Endothelial cell of umbilical vein (primary cell): ENCODE measurements at regions not wholly inside any gene's neighbourhood (a gene's known extent, or its start where the extent isn't known, plus 50 kb on each side); places are given as distances from the start of the nearest gene placed in this dataset.

ENCODE experiments used
- BruUV-seq: library from RNA; stranded (reverse); fragments of 400-500 nt; replicated peaks from 2 replicates; lab custom pipeline; 2021; lab: Mats Ljungman, UMichigan
- CTCF ChIA-PET: fragments of 300-600, 350-600 bp; sonication (Branson Sonifier 250); formaldehyde crosslinking; loops from one replicate; lab custom pipeline; 2021; ENCODE audit warnings: antibody characterized with exemption, inconsistent platforms; lab: Charles Lee
- POLR2A ChIA-PET: fragments of 300-600, 350-600 bp; sonication (Branson Sonifier 250); formaldehyde crosslinking; loops from one replicate; lab custom pipeline; 2021; ENCODE audit warnings: antibody characterized with exemption, inconsistent platforms; lab: Charles Lee
- DNase-seq: peaks from one replicate; pipeline ENCODE4 v3.0.0-alpha.2; 2011; ENCODE audit warnings: low read depth, low spot score
- FAIRE-seq: peaks from 2 replicates; lab custom pipeline; 2011; peaks lifted over from hg19 to GRCh38; lab: Jason Lieb, UNC
- H2AFZ ChIP-seq: 2 replicates; pipeline ENCODE4 v1.6.0; 2012; ENCODE audit warnings: low read depth, low read length, control low read depth, inconsistent platforms
- H3K27ac ChIP-seq: 2 replicates; pipeline ENCODE4 v1.5.1; 2011; ENCODE audit warnings: low read depth, mild to moderate bottlenecking, control low read depth, low read length, moderate library complexity; ENCODE audit not compliant: insufficient read depth
- H3K27me3 ChIP-seq, 2 experiments: 2 replicates each; pipeline versions ENCODE4 v1.6.0 to v1.6.1; 2011; ENCODE audit warnings: low read length in 2 of 2, mixed read lengths in 1 of 2; ENCODE audit not compliant: control insufficient read depth in 2 of 2, insufficient read depth in 2 of 2
- H3K36me3 ChIP-seq, 2 experiments: 2 replicates in 1 of 2; 3 replicates in 1 of 2; pipeline ENCODE4 v1.5.1; 2011; ENCODE audit warnings: low read length in 2 of 2, mild to moderate bottlenecking in 1 of 2, moderate library complexity in 1 of 2; ENCODE audit not compliant: control insufficient read depth in 2 of 2, insufficient read depth in 2 of 2; ENCODE audit errors: extremely low read depth in 1 of 2
- H3K4me1 ChIP-seq: 3 replicates; pipeline ENCODE4 v1.5.1; 2011; ENCODE audit warnings: mild to moderate bottlenecking, low read length; ENCODE audit not compliant: control insufficient read depth, insufficient read depth; ENCODE audit errors: extremely low read depth
- H3K4me2 ChIP-seq: 2 replicates; pipeline ENCODE4 v1.6.1; 2011; ENCODE audit warnings: low read length, control low read depth, mixed read lengths; ENCODE audit not compliant: insufficient read depth
- H3K4me3 ChIP-seq, 3 experiments: fragments of 200-600 bp in 1 of 3; sonication (generic), shearing (Covaris generic) in 1 of 3; replicated peaks in 1 of 3; 2 replicates each; pipeline ENCODE4 v1.5.1; 2011 to 2016; ENCODE audit warnings: control low read depth in 3 of 3, low read length in 3 of 3, mild to moderate bottlenecking in 2 of 3, inconsistent platforms in 1 of 3, low read depth in 1 of 3, moderate library complexity in 1 of 3; ENCODE audit not compliant: insufficient read depth in 1 of 3
- H3K79me2 ChIP-seq: 2 replicates; pipeline ENCODE4 v1.6.0; 2012; ENCODE audit warnings: low read length, inconsistent platforms; ENCODE audit not compliant: control insufficient read depth, insufficient read depth
- H3K9ac ChIP-seq: replicated peaks from 2 replicates; pipeline ENCODE3; 2011; ENCODE audit warnings: low read length, control low read depth; ENCODE audit not compliant: insufficient read depth; ENCODE audit errors: extremely low read depth
- H3K9me1 ChIP-seq: replicated peaks from 3 replicates; pipeline ENCODE4 v1.6.0; 2011; ENCODE audit warnings: mild to moderate bottlenecking, low read length; ENCODE audit not compliant: control insufficient read depth, insufficient read depth; ENCODE audit errors: extremely low read depth
- H3K9me3 ChIP-seq: replicated peaks from 2 replicates; pipeline ENCODE4 v1.5.1; 2012; ENCODE audit warnings: low read length, inconsistent platforms; ENCODE audit not compliant: control insufficient read depth, insufficient read depth
- H4K20me1 ChIP-seq: replicated peaks from 2 replicates; pipeline ENCODE3; 2011; ENCODE audit warnings: mild to moderate bottlenecking, low read length; ENCODE audit not compliant: control insufficient read depth, insufficient read depth; ENCODE audit errors: extremely low read depth
- EZH2 ChIP-seq: IDR thresholded peaks from 2 replicates; pipeline ENCODE4 v1.6.1; 2012; ENCODE audit warnings: borderline replicate concordance, low read depth, mild to moderate bottlenecking, moderate library complexity, low read length, inconsistent platforms; ENCODE audit not compliant: severe bottlenecking
- FOS ChIP-seq: IDR thresholded peaks from 2 replicates; pipeline ENCODE4 v1.6.1; 2011; ENCODE audit warnings: mild to moderate bottlenecking, low read length, moderate library complexity, borderline replicate concordance; ENCODE audit not compliant: insufficient read depth
- JUN ChIP-seq: IDR thresholded peaks from 2 replicates; pipeline ENCODE4 v1.6.1; 2011; ENCODE audit warnings: borderline replicate concordance, low read depth; ENCODE audit not compliant: insufficient read length, insufficient read depth
- MYC ChIP-seq: IDR thresholded peaks from one replicate; pipeline ENCODE4 v1.6.1; 2011; ENCODE audit warnings: mild to moderate bottlenecking, low read depth, low read length
- POLR2AphosphoS5 ChIP-seq: IDR thresholded peaks from 2 replicates; pipeline ENCODE4 v1.6.1; 2012; ENCODE audit warnings: low read depth, mild to moderate bottlenecking, control low read depth, low read length, moderate library complexity; ENCODE audit not compliant: insufficient read depth
- dilution Hi-C: fragments of 300-500 bp; cut with MboI; formaldehyde crosslinking; loops from one replicate; pipeline ENCODE4 v1.15.0; 2019; ENCODE audit warnings: low sequenced_read_pairs; ENCODE audit not compliant: extremely low pct_ligation_motif_present
- intact Hi-C: fragments of 100-400 bp; cut with micrococcal nuclease; formaldehyde crosslinking; loops from one replicate; pipeline ENCODE4 v1.10.0; 2022
- TF ChIP-seq, protein P1 (sequence below): IDR thresholded peaks from 2 replicates; pipeline ENCODE4 v1.6.1; 2011; ENCODE audit not compliant: insufficient read depth, insufficient read length

DNA sequence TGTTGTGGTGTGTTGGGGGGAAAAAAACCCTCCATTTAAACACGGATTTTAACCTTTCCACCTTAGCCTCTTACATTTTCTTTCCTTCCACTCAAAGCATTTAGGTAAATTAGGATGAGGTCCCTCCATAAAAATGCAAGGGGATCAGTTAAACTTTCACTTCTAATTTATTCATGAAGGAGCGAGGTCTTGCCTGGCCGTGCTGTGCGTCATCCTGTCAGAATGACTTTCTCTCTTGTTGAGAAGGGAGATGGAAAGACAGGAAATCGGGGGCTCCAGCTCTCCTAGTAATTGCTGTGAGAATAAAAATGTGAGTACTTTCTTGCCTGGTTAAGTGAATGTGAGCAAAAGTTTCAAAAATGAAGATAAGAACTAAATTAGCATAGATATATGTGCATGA is 962.3 kb upstream of the NR2F2 start:
- peak overlapping the region in 1 of 3 experiments; percentile 18 for H3K4me3 ChIP-seq
- no peaks in the 10 kb centered on the region for H3K9me3 ChIP-seq
- peaks cover 37% of the 10 kb centered on the region for H3K4me1 ChIP-seq
- peak overlapping the region; percentile 82 for H3K27ac ChIP-seq
- TF ChIP-seq JUN (peak; percentile 25), POLR2AphosphoS5 (no peak), EZH2 (no peak), FOS (peak; percentile 42), MYC (no peak)
- TF ChIP-seq, protein P1, sequence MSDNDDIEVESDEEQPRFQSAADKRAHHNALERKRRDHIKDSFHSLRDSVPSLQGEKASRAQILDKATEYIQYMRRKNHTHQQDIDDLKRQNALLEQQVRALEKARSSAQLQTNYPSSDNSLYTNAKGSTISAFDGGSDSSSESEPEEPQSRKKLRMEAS, result no peak
- no TSS peak for BruUV-seq
- POLR2A ChIA-PET, result no interaction called here
- no peak for FAIRE-seq
- peak overlapping the region; percentile 74 for H3K9ac ChIP-seq
- no peaks in the 10 kb centered on the region for H4K20me1 ChIP-seq
- CTCF ChIA-PET, result interaction anchor here (0.9 kb wide), 1 partner anchor 14 kb away, joined by 3 read pairs; no protein-coding TSS in a partner anchor
- H3K9me1 ChIP-seq, result no peaks in the 10 kb centered on the region
- intact Hi-C loops, result no loop called here
- DNase-seq, result peak; percentile 76
- no peaks in the 10 kb centered on the region for H3K79me2 ChIP-seq
- no peaks in the 10 kb centered on the region for H3K36me3 ChIP-seq
- peak overlapping the region; percentile 84 for H3K4me2 ChIP-seq
- peak overlapping the region; percentile 74 for H2AFZ ChIP-seq
- no peaks in the 10 kb centered on the region for H3K27me3 ChIP-seq
- dilution Hi-C loops, result no loop called here

- dilution Hi-C loops, result no loop called here
- BruUV-seq, result no TSS peak
These were observed 961.5 kb upstream of the NR2F2 start for GRCh38 chr15:95368755-95369601.

More at GRCh38 chr15:95368755-95369601, 961.5 kb upstream of the NR2F2 start:
- Histone ChIP-seq H2AFZ (no peak overlapping the region), H4K20me1 (no peaks in the 10 kb centered on the region), H3K79me2 (no peaks in the 10 kb centered on the region), H3K4me3 (no peak overlapping the region), H3K4me1 (peaks cover 37% of the 10 kb centered on the region), H3K27me3 (no peaks in the 10 kb centered on the region), H3K36me3 (no peaks in the 10 kb centered on the region), H3K9me3 (no peaks in the 10 kb centered on the region), H3K9me1 (no peaks in the 10 kb centered on the region), H3K4me2 (peak overlapping the region; percentile 84), H3K9ac (no peak overlapping the region), H3K27ac (no peak overlapping the region)
- intact Hi-C loops, result no loop called here
- POLR2A ChIA-PET, result no interaction called here
- FAIRE-seq (no peak), DNase-seq (peak; percentile 8)
- no peak for TF ChIP-seq POLR2AphosphoS5
- CTCF ChIA-PET, result interaction anchor here (0.9 kb wide), 1 partner anchor 15 kb away, joined by 3 read pairs; no protein-coding TSS in a partner anchor
